ENCODE measurements at regions not wholly inside any gene's neighbourhood (a gene's known extent, or its start where the extent isn't known, plus 50 kb on each side); places are given as distances from the start of the nearest gene placed in this dataset.

- no peak for DNase-seq
Measured at GRCh38 chr13:40470660-40471059, 195.8 kb downstream of the FOXO1 start.

DNA sequence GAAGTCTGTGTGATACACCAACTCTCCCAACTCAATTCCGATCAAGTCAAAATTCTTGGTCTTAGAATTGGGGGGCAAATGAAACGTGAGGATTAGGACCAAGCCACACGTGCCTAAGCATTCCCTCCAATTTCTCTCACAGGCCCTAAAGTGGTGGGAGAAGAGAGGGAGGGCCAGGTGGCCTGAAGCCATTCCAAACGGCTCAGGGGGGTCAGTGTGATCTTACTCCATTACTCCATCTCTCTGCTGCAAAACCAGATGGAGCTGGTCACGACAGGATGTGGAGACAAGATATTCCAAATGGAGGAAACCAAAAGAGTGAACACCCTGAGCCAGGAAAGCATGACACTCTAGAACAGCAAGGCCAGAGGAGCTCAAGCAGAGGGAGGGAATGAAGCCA lies 195.4 kb downstream of the FOXO1 start:
- no peak for DNase-seq

DNA sequence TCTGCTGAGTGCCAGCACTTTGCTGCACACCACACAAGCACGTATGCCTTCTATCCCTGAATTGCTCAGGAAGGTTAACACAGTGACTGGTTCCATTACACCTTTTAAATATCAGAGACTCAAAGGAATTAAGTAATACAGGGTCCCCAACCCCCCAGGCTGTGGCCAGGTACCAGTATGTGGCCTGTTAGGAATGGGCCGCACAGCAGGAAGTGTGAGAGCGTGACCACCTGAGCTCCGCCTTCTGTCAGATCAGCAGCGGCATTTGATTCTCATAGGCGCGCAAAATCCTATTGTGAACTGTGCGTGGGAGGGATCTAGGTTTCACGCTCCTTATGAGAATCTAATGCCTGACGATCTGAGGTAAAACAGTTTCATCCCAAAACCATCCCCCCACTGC lies 194.5 kb downstream of the FOXO1 start:
- DNase-seq = no peak

GRCh38 chr13:40472427-40473220 lies 193.8 kb downstream of the FOXO1 start:
- DNase-seq = no peak

GRCh38 chr13:40475617-40476016 lies 190.8 kb downstream of the FOXO1 start:
- DNase-seq = no peak

GRCh38 chr13:40476175-40476958 lies 190.1 kb downstream of the FOXO1 start:
- DNase-seq = no peak

DNA sequence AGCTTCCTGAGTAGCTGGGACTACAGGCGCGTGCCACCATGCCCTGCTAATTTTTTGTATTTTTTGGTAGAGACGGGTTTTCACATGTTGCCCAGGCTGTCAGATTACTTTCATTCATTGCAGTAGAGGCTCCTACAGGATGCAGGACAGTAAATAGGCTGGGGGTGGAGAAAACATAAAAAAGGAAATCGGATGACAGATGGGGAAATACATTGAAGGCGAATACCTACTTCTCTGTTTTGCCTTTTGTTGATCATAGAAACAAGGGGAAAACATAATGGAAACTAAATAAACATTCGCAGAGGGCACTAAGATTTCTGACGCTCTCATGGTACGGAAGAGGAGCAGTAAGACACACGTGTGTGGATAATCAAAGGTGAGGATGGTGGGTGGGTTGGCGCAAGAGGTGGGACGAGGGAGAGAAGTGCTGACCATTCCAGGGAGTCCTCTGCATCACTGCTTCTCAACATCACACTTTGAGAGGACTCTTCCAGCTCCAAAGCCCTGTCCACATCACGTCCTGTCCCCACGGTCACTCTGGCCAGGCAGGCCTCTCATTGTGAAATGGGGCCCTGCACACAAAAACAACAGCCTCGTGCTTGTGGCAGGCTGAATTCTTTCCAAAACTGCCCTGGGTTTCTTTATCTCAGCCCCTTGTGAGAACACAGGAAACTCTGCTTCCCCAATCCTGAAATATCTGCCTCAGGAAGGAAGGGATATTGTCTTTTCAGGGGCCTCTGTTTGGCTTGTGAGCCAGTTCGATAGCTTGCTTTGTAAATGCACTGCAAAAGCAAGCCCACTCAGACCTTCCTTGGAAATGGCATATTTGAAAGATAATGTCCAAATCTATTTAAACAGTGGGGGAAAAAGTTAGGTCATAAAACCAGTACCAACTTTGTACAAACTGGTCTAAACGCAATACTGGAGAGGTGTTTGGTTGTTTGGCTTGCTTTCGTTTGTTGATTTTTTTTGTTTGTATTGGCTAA lies 188.5 kb downstream of the FOXO1 start:
- DNase-seq = no peak

GRCh38 chr13:40478775-40479174 lies 187.7 kb downstream of the FOXO1 start:
- no peak for DNase-seq

DNA sequence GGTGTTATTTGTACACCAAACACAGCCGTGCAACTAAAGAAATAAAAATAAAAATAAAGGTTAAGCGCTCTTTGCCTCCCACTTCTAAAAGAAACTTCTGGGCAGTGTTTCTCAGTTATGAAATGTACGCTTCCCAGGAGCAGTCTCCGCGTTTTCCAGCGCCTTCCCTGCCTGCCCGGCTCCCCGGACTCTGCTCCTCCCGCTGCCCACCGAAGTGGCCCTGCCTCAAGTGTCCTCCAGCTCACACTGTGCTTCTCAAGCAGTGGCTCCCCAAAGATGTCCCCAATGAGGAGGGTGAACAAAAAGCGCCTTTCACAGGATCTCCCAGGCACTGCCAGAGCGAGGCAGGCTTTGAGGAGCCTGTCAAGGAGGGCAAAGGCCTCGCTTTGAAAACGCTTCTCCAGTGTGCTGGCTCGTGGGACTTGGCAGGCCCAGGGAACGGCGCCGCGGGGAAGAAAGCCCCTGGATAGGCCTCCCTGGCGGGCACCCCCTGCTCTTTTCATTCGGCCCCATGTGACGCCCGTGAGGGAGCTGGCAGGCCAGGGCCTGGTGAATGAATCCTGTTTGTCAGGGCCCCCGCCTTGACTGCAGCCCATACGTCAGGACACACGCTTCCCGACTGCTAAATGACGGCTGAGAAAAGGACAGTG lies 187.1 kb downstream of the FOXO1 start:
- DNase-seq = no peak

DNA sequence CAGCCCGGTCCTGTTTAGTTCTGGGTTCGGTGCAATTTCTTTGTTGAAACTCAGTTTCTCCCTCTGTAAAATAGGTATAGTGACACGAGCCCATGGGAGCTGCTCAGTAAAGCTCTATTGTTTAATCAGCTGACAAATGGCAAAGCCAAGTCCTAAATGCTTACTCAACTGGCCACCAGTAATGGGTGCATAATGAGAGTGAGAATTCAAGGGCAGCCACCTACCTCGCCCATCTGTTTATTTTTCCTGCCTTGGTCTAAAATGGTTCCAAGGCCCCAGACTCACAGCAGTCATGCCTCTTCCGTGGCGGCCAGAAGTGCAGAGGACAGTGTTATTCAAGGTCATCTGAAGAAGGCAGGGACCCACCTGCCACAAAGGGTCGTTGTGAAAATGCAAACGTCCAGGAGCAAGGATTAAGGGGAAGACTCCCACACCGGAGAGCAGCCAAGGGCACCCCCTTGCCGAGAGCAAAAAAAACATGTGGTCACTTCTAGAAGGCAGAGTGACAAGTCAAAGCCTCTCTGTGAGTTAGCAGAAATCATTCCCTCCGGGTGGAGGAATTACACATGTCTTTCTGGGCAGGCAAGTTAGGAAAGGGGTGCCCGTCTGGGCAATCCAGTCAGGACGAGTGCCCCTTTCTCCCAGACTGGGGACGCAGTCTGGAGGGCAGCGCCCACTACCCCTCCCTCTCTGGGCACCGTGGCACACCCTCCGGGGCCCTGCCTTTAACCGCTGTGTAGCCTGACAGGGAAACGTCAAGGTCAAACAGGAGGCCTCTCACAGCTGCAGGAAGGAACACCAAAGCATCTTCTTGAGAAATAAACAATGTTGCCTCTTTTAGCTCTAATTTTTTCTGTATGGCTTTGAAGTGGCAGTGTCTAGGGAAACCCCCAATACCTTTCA lies 186.2 kb downstream of the FOXO1 start:
- DNase-seq = no peak

DNA sequence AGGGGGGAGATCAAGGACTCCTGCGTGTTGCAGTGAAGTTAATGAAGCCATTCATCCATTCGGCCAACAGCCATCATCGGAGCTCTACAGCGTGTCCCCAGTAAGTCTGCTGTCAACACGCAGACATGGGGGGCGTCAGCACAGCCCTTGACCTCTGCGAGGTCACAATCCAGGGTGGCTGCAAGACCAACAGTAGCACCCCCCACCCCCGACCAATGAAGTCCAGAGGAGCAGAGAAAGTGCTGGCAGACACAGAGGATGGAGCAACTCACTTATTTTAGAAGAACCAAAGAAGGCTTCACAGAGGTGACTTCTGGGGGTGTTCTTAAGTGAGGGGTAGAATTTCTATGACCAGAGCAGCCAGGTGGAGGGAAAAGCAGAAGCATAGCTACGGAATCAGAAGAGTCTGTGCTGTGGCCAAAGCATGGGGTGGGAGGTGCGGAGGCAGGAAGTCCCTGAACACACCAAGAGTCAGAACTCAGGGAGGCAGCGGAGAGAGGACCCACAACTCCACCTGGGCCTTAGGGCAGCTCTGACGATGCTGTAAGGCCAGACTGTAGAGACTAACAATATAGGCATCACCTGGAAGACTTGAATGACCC lies 185.4 kb downstream of the FOXO1 start:
- DNase-seq = no peak

DNA sequence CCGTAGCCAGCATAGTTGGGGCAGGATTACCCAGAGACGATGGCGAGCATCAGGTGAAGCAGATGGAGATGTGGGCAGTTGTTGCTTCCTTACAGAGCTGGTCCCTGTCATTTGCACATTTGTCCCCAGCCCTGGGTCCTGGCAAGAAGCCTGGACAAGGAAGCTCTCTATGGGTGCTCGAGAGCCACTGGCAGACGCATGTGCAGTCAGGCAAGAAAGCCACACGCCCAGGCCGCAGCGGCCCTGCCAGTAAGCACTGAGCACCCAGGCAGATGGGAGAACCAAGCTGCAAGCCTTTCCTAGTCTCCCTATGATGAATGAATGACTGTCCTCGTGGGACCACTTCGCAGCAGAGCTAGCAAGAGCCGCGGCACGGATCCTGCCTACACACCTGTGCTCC lies 182.8 kb downstream of the FOXO1 start:
- no peak for DNase-seq

GRCh38 chr13:40484101-40484800 lies 182.2 kb downstream of the FOXO1 start:
- DNase-seq = no peak

DNA sequence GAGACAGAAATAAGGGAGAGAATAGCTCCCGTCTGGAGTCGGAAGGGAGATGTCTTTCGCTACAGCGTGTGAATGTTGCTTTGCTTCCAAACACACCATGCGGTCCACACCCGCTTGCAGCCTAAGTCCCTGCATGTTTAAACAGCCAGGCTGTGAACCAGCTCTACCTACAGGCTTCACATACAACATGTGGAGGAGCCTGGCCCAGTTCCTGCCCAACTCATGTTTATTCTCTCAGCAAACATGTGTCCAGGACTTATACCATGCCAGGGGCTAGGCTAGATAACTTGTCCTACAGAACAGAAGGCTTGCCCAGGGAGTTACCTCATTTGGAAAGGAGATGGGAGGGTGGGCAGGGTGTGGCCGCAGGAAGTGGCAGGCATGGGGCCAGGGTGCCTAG lies 181.5 kb downstream of the FOXO1 start:
- DNase-seq = no peak

- DNase-seq = peak; percentile 61
Measured at GRCh38 chr13:40485611-40486517, 180.6 kb downstream of the FOXO1 start.

- DNase-seq = no peak
Measured at GRCh38 chr13:40486518-40487163, 179.8 kb downstream of the FOXO1 start.

DNA sequence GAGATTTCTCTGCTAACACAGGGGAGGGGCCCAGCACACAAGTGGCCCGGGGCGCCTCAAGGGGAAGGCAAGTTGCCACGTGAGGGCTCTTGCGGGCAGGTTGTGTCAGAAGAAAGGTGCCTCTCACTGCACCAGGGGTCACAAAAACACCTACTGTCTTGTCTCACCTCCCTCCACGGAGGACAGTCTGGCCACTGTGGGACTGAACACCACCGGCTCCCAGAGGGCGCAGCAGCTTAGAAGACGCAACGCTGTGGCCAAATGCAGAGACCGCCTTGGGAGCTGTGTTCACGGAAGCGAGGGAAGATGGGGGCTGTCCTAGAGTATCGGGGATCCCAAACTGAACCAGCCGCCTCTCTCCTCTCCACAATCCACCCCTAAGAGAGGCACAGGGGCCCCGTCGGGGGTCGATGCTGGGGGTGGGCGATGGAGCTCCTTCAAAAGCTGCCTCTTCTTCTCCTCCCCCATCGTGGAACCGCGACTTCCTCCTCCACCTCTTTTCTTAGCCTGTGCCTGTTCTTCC lies 177.5 kb downstream of the FOXO1 start:
- DNase-seq = no peak

GRCh38 chr13:40490086-40490758 lies 176.2 kb downstream of the FOXO1 start:
- peak; percentile 46 for DNase-seq
